ENCODE measurements at regions not wholly inside any gene's neighbourhood (a gene's known extent, or its start where the extent isn't known, plus 50 kb on each side); places are given as distances from the start of the nearest gene placed in this dataset.

- no peak for DNase-seq
- Mint-ChIP-seq H3K27me3 (ENCODE audit: low read depth) (no peaks in the 10 kb centered on the region), H3K4me3 (no peak overlapping the region), H3K27ac (no peak overlapping the region), H3K9me3 (peaks cover 2 to 4% of the 10 kb centered on the region in 2 donors), H3K36me3 (ENCODE audit: insufficient read depth in 2 of 2) (no peaks in the 10 kb centered on the region), H3K4me1 (ENCODE audit: low read depth) (no peaks in the 10 kb centered on the region)
- ATAC-seq (replicated peaks in 1 of 2): no peak
Measured at GRCh38 chr18:22628795-22629510, 211.2 kb upstream of the CTAGE1 start.

- ATAC-seq (replicated peaks in 1 of 2) (no peak), DNase-seq (no peak)
- H3K27ac Mint-ChIP-seq: no peak overlapping the region
- no peaks in the 10 kb centered on the region for H3K4me1 Mint-ChIP-seq (ENCODE audit: low read depth)
- no peaks in the 10 kb centered on the region for H3K36me3 Mint-ChIP-seq (ENCODE audit: insufficient read depth in 2 of 2)
- no peaks in the 10 kb centered on the region for H3K27me3 Mint-ChIP-seq (ENCODE audit: low read depth)
- peaks cover 2 to 3% of the 10 kb centered on the region in 2 donors for H3K9me3 Mint-ChIP-seq
- H3K4me3 Mint-ChIP-seq: no peak overlapping the region
Measured at GRCh38 chr18:22630980-22631379, 213.3 kb upstream of the CTAGE1 start.

- no peak overlapping the region for H3K27ac Mint-ChIP-seq
- no peaks in the 10 kb centered on the region for H3K4me1 Mint-ChIP-seq (ENCODE audit: low read depth)
- H3K36me3 Mint-ChIP-seq (ENCODE audit: insufficient read depth in 2 of 2): no peaks in the 10 kb centered on the region
- peaks cover 4 to 6% of the 10 kb centered on the region in 2 donors for H3K9me3 Mint-ChIP-seq
- DNase-seq (no peak), ATAC-seq (replicated peaks in 1 of 2) (no peak)
- H3K4me3 Mint-ChIP-seq: no peak overlapping the region
- no peaks in the 10 kb centered on the region for H3K27me3 Mint-ChIP-seq (ENCODE audit: low read depth)
Measured at GRCh38 chr18:22632191-22632590, 214.5 kb upstream of the CTAGE1 start.

- no peaks in the 10 kb centered on the region for H3K27me3 Mint-ChIP-seq (ENCODE audit: low read depth)
- peaks cover 0 to 3% of the 10 kb centered on the region in 2 donors for H3K36me3 Mint-ChIP-seq (ENCODE audit: insufficient read depth in 2 of 2)
- no peak overlapping the region for H3K4me3 Mint-ChIP-seq
- ATAC-seq (replicated peaks in 1 of 2): no peak
- no peaks in the 10 kb centered on the region for H3K4me1 Mint-ChIP-seq (ENCODE audit: low read depth)
- peaks cover 5 to 8% of the 10 kb centered on the region in 2 donors for H3K9me3 Mint-ChIP-seq
- no peak overlapping the region for H3K27ac Mint-ChIP-seq
- no peak for DNase-seq
Measured at GRCh38 chr18:22634464-22634863, 216.7 kb upstream of the CTAGE1 start.

- Mint-ChIP-seq H3K36me3 (ENCODE audit: insufficient read depth in 2 of 2) (peaks cover 0 to 3% of the 10 kb centered on the region in 2 donors), H3K27ac (no peak overlapping the region), H3K27me3 (ENCODE audit: low read depth) (no peaks in the 10 kb centered on the region), H3K4me1 (ENCODE audit: low read depth) (no peaks in the 10 kb centered on the region), H3K4me3 (no peak overlapping the region), H3K9me3 (peaks cover 5 to 10% of the 10 kb centered on the region in 2 donors)
- DNase-seq (no peak), ATAC-seq (replicated peaks in 1 of 2) (no peak)
Measured at GRCh38 chr18:22637787-22638186, 220.1 kb upstream of the CTAGE1 start.

- Mint-ChIP-seq H3K4me3 (no peak overlapping the region), H3K27ac (no peak overlapping the region), H3K4me1 (ENCODE audit: low read depth) (no peaks in the 10 kb centered on the region), H3K27me3 (ENCODE audit: low read depth) (no peaks in the 10 kb centered on the region), H3K9me3 (peaks cover 5 to 10% of the 10 kb centered on the region in 2 donors), H3K36me3 (ENCODE audit: insufficient read depth in 2 of 2) (peaks cover 0 to 3% of the 10 kb centered on the region in 2 donors)
- ATAC-seq (replicated peaks in 1 of 2) (no peak), DNase-seq (no peak)
Measured at GRCh38 chr18:22639026-22639463, 221.3 kb upstream of the CTAGE1 start.

- no peaks in the 10 kb centered on the region for H3K27me3 Mint-ChIP-seq (ENCODE audit: low read depth)
- H3K36me3 Mint-ChIP-seq (ENCODE audit: insufficient read depth in 2 of 2): peaks cover 0 to 3% of the 10 kb centered on the region in 2 donors
- no peak for DNase-seq
- H3K4me1 Mint-ChIP-seq (ENCODE audit: low read depth): no peaks in the 10 kb centered on the region
- H3K9me3 Mint-ChIP-seq: peaks cover 5 to 10% of the 10 kb centered on the region in 2 donors
- no peak overlapping the region for H3K27ac Mint-ChIP-seq
- no peak for ATAC-seq (replicated peaks in 1 of 2)
- no peak overlapping the region for H3K4me3 Mint-ChIP-seq
Measured at GRCh38 chr18:22639561-22639960, 221.8 kb upstream of the CTAGE1 start.

- ATAC-seq (replicated peaks in 1 of 2) (no peak), DNase-seq (no peak)
- Mint-ChIP-seq H3K36me3 (ENCODE audit: insufficient read depth in 2 of 2) (peaks cover 0 to 3% of the 10 kb centered on the region in 2 donors), H3K4me1 (ENCODE audit: low read depth) (no peaks in the 10 kb centered on the region), H3K27ac (no peak overlapping the region), H3K9me3 (peaks cover 5 to 10% of the 10 kb centered on the region in 2 donors), H3K27me3 (ENCODE audit: low read depth) (no peaks in the 10 kb centered on the region), H3K4me3 (no peak overlapping the region)
Measured at GRCh38 chr18:22640281-22640842, 222.6 kb upstream of the CTAGE1 start.

- ATAC-seq (replicated peaks in 1 of 2): no peak
- H3K4me3 Mint-ChIP-seq: no peak overlapping the region
- no peak for DNase-seq
- H3K4me1 Mint-ChIP-seq (ENCODE audit: low read depth): no peaks in the 10 kb centered on the region
- no peaks in the 10 kb centered on the region for H3K27me3 Mint-ChIP-seq (ENCODE audit: low read depth)
- H3K36me3 Mint-ChIP-seq (ENCODE audit: insufficient read depth in 2 of 2): peaks cover 0 to 3% of the 10 kb centered on the region in 2 donors
- H3K27ac Mint-ChIP-seq: no peak overlapping the region
- H3K9me3 Mint-ChIP-seq: peaks cover 0 to 7% of the 10 kb centered on the region in 2 donors
Measured at GRCh38 chr18:22641958-22642357, 224.2 kb upstream of the CTAGE1 start.

GRCh38 chr18:22643731-22644130, 226.0 kb upstream of the CTAGE1 start:
- Mint-ChIP-seq H3K9me3 (peaks cover 0 to 2% of the 10 kb centered on the region in 2 donors), H3K27me3 (ENCODE audit: low read depth) (no peaks in the 10 kb centered on the region), H3K4me1 (ENCODE audit: low read depth) (no peaks in the 10 kb centered on the region), H3K4me3 (no peak overlapping the region), H3K36me3 (ENCODE audit: insufficient read depth in 2 of 2) (no peaks in the 10 kb centered on the region), H3K27ac (no peak overlapping the region)
- ATAC-seq (replicated peaks in 1 of 2): no peak
- DNase-seq: no peak

- H3K9me3 Mint-ChIP-seq: peaks cover 2 to 8% of the 10 kb centered on the region in 2 donors
- H3K27ac Mint-ChIP-seq: no peak overlapping the region
- no peak for ATAC-seq (replicated peaks in 1 of 2)
- H3K36me3 Mint-ChIP-seq (ENCODE audit: insufficient read depth in 2 of 2): no peaks in the 10 kb centered on the region
- H3K27me3 Mint-ChIP-seq (ENCODE audit: low read depth): no peaks in the 10 kb centered on the region
- DNase-seq: no peak
- no peaks in the 10 kb centered on the region for H3K4me1 Mint-ChIP-seq (ENCODE audit: low read depth)
- H3K4me3 Mint-ChIP-seq: no peak overlapping the region
Measured at GRCh38 chr18:22650247-22650646, 232.5 kb upstream of the CTAGE1 start.

- peaks cover 6 to 15% of the 10 kb centered on the region in 2 donors for H3K9me3 Mint-ChIP-seq
- H3K27me3 Mint-ChIP-seq (ENCODE audit: low read depth): no peaks in the 10 kb centered on the region
- ATAC-seq (replicated peaks in 1 of 2) (no peak), DNase-seq (no peak)
- peaks cover 0 to 4% of the 10 kb centered on the region in 2 donors for H3K36me3 Mint-ChIP-seq (ENCODE audit: insufficient read depth in 2 of 2)
- no peaks in the 10 kb centered on the region for H3K4me1 Mint-ChIP-seq (ENCODE audit: low read depth)
- no peak overlapping the region for H3K27ac Mint-ChIP-seq
- no peak overlapping the region for H3K4me3 Mint-ChIP-seq
Measured at GRCh38 chr18:22657619-22658018, 239.9 kb upstream of the CTAGE1 start.

- H3K27ac Mint-ChIP-seq: no peak overlapping the region
Measured at GRCh38 chr18:22658318-22658717, 240.6 kb upstream of the CTAGE1 start.

GRCh38 chr18:22663378-22663777, 245.7 kb upstream of the CTAGE1 start:
- Mint-ChIP-seq H3K9me3 (peaks cover 14% of the 10 kb centered on the region in 2 donors), H3K27ac (no peak overlapping the region), H3K4me3 (no peak overlapping the region), H3K27me3 (ENCODE audit: low read depth) (no peaks in the 10 kb centered on the region), H3K36me3 (ENCODE audit: insufficient read depth in 2 of 2) (no peaks in the 10 kb centered on the region), H3K4me1 (ENCODE audit: low read depth) (no peaks in the 10 kb centered on the region)
- DNase-seq (no peak), ATAC-seq (replicated peaks in 1 of 2) (no peak)

More at GRCh38 chr18:22658318-22658717, 240.6 kb upstream of the CTAGE1 start:
- Mint-ChIP-seq H3K27me3 (ENCODE audit: low read depth) (no peaks in the 10 kb centered on the region), H3K36me3 (ENCODE audit: insufficient read depth in 2 of 2) (peaks cover 0 to 4% of the 10 kb centered on the region in 2 donors), H3K4me3 (no peak overlapping the region), H3K4me1 (ENCODE audit: low read depth) (no peaks in the 10 kb centered on the region), H3K9me3 (peaks cover 8 to 17% of the 10 kb centered on the region in 2 donors)
- DNase-seq (no peak), ATAC-seq (replicated peaks in 1 of 2) (no peak)
